ENCODE measurements at regions not wholly inside any gene's neighbourhood (a gene's known extent, or its start where the extent isn't known, plus 50 kb on each side); places are given as distances from the start of the nearest gene placed in this dataset.

DNA sequence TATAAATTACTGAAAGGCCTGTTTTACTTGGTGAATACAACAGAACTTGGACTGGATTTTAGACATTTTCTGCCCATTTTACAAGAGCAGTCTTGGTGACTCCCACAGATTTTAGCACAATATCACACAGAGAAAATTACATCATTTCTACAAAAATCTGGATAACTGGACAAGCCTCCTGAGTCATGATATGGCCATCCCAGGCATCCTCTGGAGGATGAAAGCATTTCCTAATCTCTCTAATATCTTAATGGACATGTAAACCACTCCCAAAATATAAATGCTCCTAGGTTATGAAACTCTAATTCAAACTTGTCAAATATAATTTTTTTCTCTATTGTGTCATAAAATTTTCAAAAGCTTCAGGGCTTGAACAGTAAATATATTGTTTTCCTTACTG lies 1170.8 kb upstream of the PCDH7 start:
- no peak for ATAC-seq
- H3K9me3 ChIP-seq: no peaks in the 10 kb centered on the region
- H3K27ac ChIP-seq: no peak overlapping the region
- no peaks in the 10 kb centered on the region for H3K36me3 ChIP-seq
- TF ChIP-seq EP300 (IDR thresholded peaks at IDR 0.05) (no peak), POLR2A (IDR thresholded peaks at IDR 0.05) (no peak), CTCF (IDR thresholded peaks at IDR 0.05) (no peak), POLR2AphosphoS5 (IDR thresholded peaks at IDR 0.05) (no peak)
- no peaks in the 10 kb centered on the region for H3K27me3 ChIP-seq
- no peak overlapping the region for H3K4me3 ChIP-seq
- H3K4me1 ChIP-seq: no peaks in the 10 kb centered on the region

DNA sequence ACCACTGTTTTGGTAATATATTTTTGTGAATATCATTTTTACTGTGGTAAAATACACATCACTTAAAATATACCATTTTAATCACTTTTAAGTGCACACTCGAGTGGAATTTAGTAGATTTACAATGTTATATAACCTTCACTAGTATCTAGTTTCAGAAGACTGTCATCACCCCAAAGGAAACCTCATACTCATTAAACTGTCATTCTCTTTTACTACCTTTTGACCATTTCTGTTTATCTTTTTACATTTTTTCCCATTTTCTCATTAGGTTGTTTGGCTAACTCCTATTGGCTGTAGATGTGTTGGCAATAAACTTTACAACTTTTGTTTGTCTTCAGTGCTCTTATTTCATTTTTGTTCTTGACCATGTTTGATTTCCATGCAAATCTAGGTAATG lies 1168.3 kb upstream of the PCDH7 start:
- no peak for ATAC-seq
- TF ChIP-seq POLR2A (IDR thresholded peaks at IDR 0.05): no peak
- TF ChIP-seq EP300 (IDR thresholded peaks at IDR 0.05): no peak
- TF ChIP-seq CTCF (IDR thresholded peaks at IDR 0.05): no peak
- TF ChIP-seq POLR2AphosphoS5 (IDR thresholded peaks at IDR 0.05): no peak

GRCh38 chr4:29553846-29554245 lies 1166.3 kb upstream of the PCDH7 start:
- 42 to 57% methylated on average over 1 of the region's 1 CpG for WGBS, 2 donors (ENCODE audit: low coverage in 1 of 2)
- H3K4me1 ChIP-seq: no peaks in the 10 kb centered on the region
- ATAC-seq: no peak
- no peaks in the 10 kb centered on the region for H3K36me3 ChIP-seq
- H3K27ac ChIP-seq: no peak overlapping the region
- H3K9me3 ChIP-seq: no peaks in the 10 kb centered on the region
- H3K27me3 ChIP-seq: no peaks in the 10 kb centered on the region
- no peak for TF ChIP-seq POLR2A (IDR thresholded peaks at IDR 0.05)
- TF ChIP-seq CTCF (IDR thresholded peaks at IDR 0.05): no peak
- TF ChIP-seq POLR2AphosphoS5 (IDR thresholded peaks at IDR 0.05): no peak
- no peak for TF ChIP-seq EP300 (IDR thresholded peaks at IDR 0.05)
- no peak overlapping the region for H3K4me3 ChIP-seq

More for the DNA sequence above, 1168.3 kb upstream of the PCDH7 start:
- WGBS, 2 donors (ENCODE audit: low coverage in 1 of 2): 60 to 69% methylated on average over 1 of the region's 1 CpG
- no peak overlapping the region for H3K4me3 ChIP-seq
- H3K27ac ChIP-seq: no peak overlapping the region
- no peaks in the 10 kb centered on the region for H3K36me3 ChIP-seq
- no peaks in the 10 kb centered on the region for H3K27me3 ChIP-seq
- no peaks in the 10 kb centered on the region for H3K9me3 ChIP-seq
- no peaks in the 10 kb centered on the region for H3K4me1 ChIP-seq

- no peaks in the 10 kb centered on the region for H3K36me3 ChIP-seq
- H3K27ac ChIP-seq: no peak overlapping the region
- ATAC-seq: no peak
- TF ChIP-seq EP300 (IDR thresholded peaks at IDR 0.05) (no peak), CTCF (IDR thresholded peaks at IDR 0.05) (no peak), POLR2A (IDR thresholded peaks at IDR 0.05) (no peak), POLR2AphosphoS5 (IDR thresholded peaks at IDR 0.05) (no peak)
- H3K4me1 ChIP-seq: no peaks in the 10 kb centered on the region
- H3K27me3 ChIP-seq: no peaks in the 10 kb centered on the region
- H3K9me3 ChIP-seq: no peaks in the 10 kb centered on the region
- no peak overlapping the region for H3K4me3 ChIP-seq
These were observed 1161.4 kb upstream of the PCDH7 start for GRCh38 chr4:29558789-29559188.

DNA sequence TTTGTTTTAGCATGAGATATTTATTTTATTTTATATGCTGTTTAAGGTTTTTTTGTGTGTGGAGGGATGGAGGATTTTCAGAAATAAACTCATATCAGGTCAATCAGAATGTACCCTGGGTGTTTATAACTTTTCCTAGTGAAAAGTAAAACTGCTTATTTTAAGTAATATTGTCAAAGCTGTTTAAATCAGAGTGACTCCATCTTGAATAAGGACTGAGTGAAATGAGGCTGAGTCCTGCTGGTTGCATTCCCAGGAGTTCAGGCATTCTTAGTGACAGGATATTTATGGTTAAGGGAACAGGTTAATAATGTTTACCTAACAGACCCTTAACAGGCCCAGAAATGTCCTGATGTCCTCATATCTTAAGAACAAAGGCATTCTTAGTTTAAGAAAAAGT lies 1160.9 kb upstream of the PCDH7 start:
- TF ChIP-seq POLR2AphosphoS5 (IDR thresholded peaks at IDR 0.05) (no peak), POLR2A (IDR thresholded peaks at IDR 0.05) (no peak), CTCF (IDR thresholded peaks at IDR 0.05) (no peak), EP300 (IDR thresholded peaks at IDR 0.05) (no peak)
- Histone ChIP-seq H3K9me3 (no peaks in the 10 kb centered on the region), H3K4me3 (no peak overlapping the region), H3K36me3 (no peaks in the 10 kb centered on the region), H3K27me3 (no peaks in the 10 kb centered on the region), H3K4me1 (no peaks in the 10 kb centered on the region), H3K27ac (no peak overlapping the region)
- ATAC-seq: no peak
